Adipocyte (in vitro differentiated cells): ENCODE measurements at regions not wholly inside any gene's neighbourhood (a gene's known extent, or its start where the extent isn't known, plus 50 kb on each side); places are given as distances from the start of the nearest gene placed in this dataset.

ENCODE experiments used
- DNase-seq: peaks from one replicate; pipeline ENCODE4 v3.0.0-alpha.2; 2015; ENCODE audit warnings: low read depth
- H3K27me3 ChIP-seq: replicated peaks from 2 replicates; pipeline ENCODE4 v1.7.0; 2013; ENCODE audit warnings: mild to moderate bottlenecking, low read length, moderate library complexity; ENCODE audit not compliant: control insufficient read depth, insufficient read depth
- H3K36me3 ChIP-seq: 2 replicates; pipeline ENCODE4 v1.7.0; 2013; ENCODE audit warnings: low read length, mild to moderate bottlenecking, moderate library complexity; ENCODE audit not compliant: control insufficient read depth, insufficient read depth, severe bottlenecking
- H3K4me1 ChIP-seq: 2 replicates; pipeline ENCODE4 v1.7.0; 2013; ENCODE audit warnings: mild to moderate bottlenecking, low read length, moderate library complexity; ENCODE audit not compliant: control insufficient read depth, insufficient read depth
- H3K4me3 ChIP-seq: 2 replicates; pipeline ENCODE4 v1.7.0; 2013; ENCODE audit warnings: mild to moderate bottlenecking, low read length, moderate library complexity
- H3K9ac ChIP-seq: 2 replicates; pipeline ENCODE4 v1.7.0; 2013; ENCODE audit warnings: mild to moderate bottlenecking, low read length, moderate library complexity
- H3K9me3 ChIP-seq: 2 replicates; pipeline ENCODE4 v1.7.0; 2013; ENCODE audit warnings: mild to moderate bottlenecking, low read length, moderate library complexity; ENCODE audit not compliant: control insufficient read depth

GRCh38 chr20:58072695-58073671 is 155.5 kb downstream of the ANKRD60 start:
- DNase-seq, result no peak
- H3K9me3 ChIP-seq, result peaks cover 4% of the 10 kb centered on the region
- no peak overlapping the region for H3K9ac ChIP-seq
- peaks cover 11% of the 10 kb centered on the region for H3K4me1 ChIP-seq
- H3K36me3 ChIP-seq, result no peaks in the 10 kb centered on the region
- H3K4me3 ChIP-seq, result no peak overlapping the region
- H3K27me3 ChIP-seq, result peaks cover 25% of the 10 kb centered on the region

GRCh38 chr20:58071991-58072390 is 156.5 kb downstream of the ANKRD60 start:
- peaks cover 9% of the 10 kb centered on the region for H3K4me1 ChIP-seq
- H3K4me3 ChIP-seq, result no peak overlapping the region
- no peaks in the 10 kb centered on the region for H3K36me3 ChIP-seq
- DNase-seq, result no peak
- H3K9ac ChIP-seq, result no peak overlapping the region
- peaks cover 25% of the 10 kb centered on the region for H3K27me3 ChIP-seq
- peaks cover under 1% of the 10 kb centered on the region for H3K9me3 ChIP-seq

- H3K9ac ChIP-seq, result no peak overlapping the region
- H3K9me3 ChIP-seq, result no peaks in the 10 kb centered on the region
- peaks cover 8% of the 10 kb centered on the region for H3K4me1 ChIP-seq
- no peak overlapping the region for H3K4me3 ChIP-seq
- no peaks in the 10 kb centered on the region for H3K36me3 ChIP-seq
- DNase-seq, result no peak
- H3K27me3 ChIP-seq, result peaks cover 25% of the 10 kb centered on the region
Measured at GRCh38 chr20:58071298-58071697, 157.2 kb downstream of the ANKRD60 start.

GRCh38 chr20:58070664-58071196 is 157.7 kb downstream of the ANKRD60 start:
- Histone ChIP-seq H3K4me1 (peaks cover 9% of the 10 kb centered on the region), H3K9ac (no peak overlapping the region), H3K9me3 (no peaks in the 10 kb centered on the region), H3K4me3 (no peak overlapping the region), H3K27me3 (peaks cover 25% of the 10 kb centered on the region), H3K36me3 (no peaks in the 10 kb centered on the region)
- no peak for DNase-seq

- no peaks in the 10 kb centered on the region for H3K9me3 ChIP-seq
- no peaks in the 10 kb centered on the region for H3K36me3 ChIP-seq
- H3K9ac ChIP-seq, result no peak overlapping the region
- no peak overlapping the region for H3K4me3 ChIP-seq
- peaks cover 13% of the 10 kb centered on the region for H3K4me1 ChIP-seq
- no peak for DNase-seq
- peaks cover 25% of the 10 kb centered on the region for H3K27me3 ChIP-seq
Measured at GRCh38 chr20:58069796-58070663, 158.4 kb downstream of the ANKRD60 start.

- DNase-seq, result no peak
- Histone ChIP-seq H3K9ac (no peak overlapping the region), H3K36me3 (no peaks in the 10 kb centered on the region), H3K4me1 (peaks cover 5% of the 10 kb centered on the region), H3K27me3 (peaks cover 25% of the 10 kb centered on the region), H3K9me3 (no peaks in the 10 kb centered on the region), H3K4me3 (no peak overlapping the region)
Measured at GRCh38 chr20:58069207-58069606, 159.2 kb downstream of the ANKRD60 start.

- peaks cover 5% of the 10 kb centered on the region for H3K4me1 ChIP-seq
- no peaks in the 10 kb centered on the region for H3K36me3 ChIP-seq
- peaks cover 24% of the 10 kb centered on the region for H3K27me3 ChIP-seq
- no peak for DNase-seq
- peaks cover 19% of the 10 kb centered on the region for H3K9me3 ChIP-seq
- no peak overlapping the region for H3K9ac ChIP-seq
- no peak overlapping the region for H3K4me3 ChIP-seq
Measured at GRCh38 chr20:58065508-58066361, 162.7 kb downstream of the ANKRD60 start.

GRCh38 chr20:58064411-58065010 is 163.9 kb downstream of the ANKRD60 start:
- Histone ChIP-seq H3K36me3 (no peaks in the 10 kb centered on the region), H3K4me1 (peaks cover 5% of the 10 kb centered on the region), H3K9ac (no peak overlapping the region), H3K27me3 (peaks cover 14% of the 10 kb centered on the region), H3K9me3 (peaks cover 21% of the 10 kb centered on the region), H3K4me3 (no peak overlapping the region)
- no peak for DNase-seq

- DNase-seq, result no peak
- Histone ChIP-seq H3K9ac (no peak overlapping the region), H3K36me3 (no peaks in the 10 kb centered on the region), H3K4me1 (peaks cover 8% of the 10 kb centered on the region), H3K4me3 (no peak overlapping the region), H3K9me3 (peaks cover 21% of the 10 kb centered on the region), H3K27me3 (peaks cover 24% of the 10 kb centered on the region)
Measured at GRCh38 chr20:58059260-58059544, 169.3 kb downstream of the ANKRD60 start.

GRCh38 chr20:58058421-58059259 is 169.8 kb downstream of the ANKRD60 start:
- H3K9me3 ChIP-seq, result peaks cover 21% of the 10 kb centered on the region
- no peak overlapping the region for H3K9ac ChIP-seq
- H3K27me3 ChIP-seq, result peaks cover 24% of the 10 kb centered on the region
- H3K4me3 ChIP-seq, result no peak overlapping the region
- peak; percentile 34 for DNase-seq
- peaks cover 8% of the 10 kb centered on the region for H3K4me1 ChIP-seq
- H3K36me3 ChIP-seq, result no peaks in the 10 kb centered on the region
